ENCODE measurements at regions not wholly inside any gene's neighbourhood (a gene's known extent, or its start where the extent isn't known, plus 50 kb on each side); places are given as distances from the start of the nearest gene placed in this dataset.

- TF ChIP-seq GMEB1 (CRISPR knock-in tag; IDR thresholded peaks at IDR 0.05; ENCODE audit: borderline replicate concordance) (no peak), ZNF646 (CRISPR knock-in tag; IDR thresholded peaks at IDR 0.05) (no peak), PCBP1 (IDR thresholded peaks at IDR 0.05; ENCODE audit: borderline replicate concordance, low read depth, low read length) (no peak), ZNF512 (CRISPR knock-in tag; IDR thresholded peaks at IDR 0.05) (no peak)
These were observed 71.1 kb upstream of the CCND2 start (continued) for GRCh38 chr12:4202487-4202886.
